Activated T-cell treated with anti-CD3 and anti-CD28 coated beads, Interleukin-2, amount 50 U/mL, for 48 hours (primary cell): ENCODE measurements at regions not wholly inside any gene's neighbourhood (a gene's known extent, or its start where the extent isn't known, plus 50 kb on each side); places are given as distances from the start of the nearest gene placed in this dataset.
"Not testable (repeated sequence)": the region's sequence is repeated elsewhere in the genome, so short reads cannot be mapped to it uniquely, and the experiment has no call there.

Experiments used
- DNase-seq, 2 experiments: peaks; one replicate each; pipeline ENCODE4 v3.0.0-alpha.2; 2020

DNA sequence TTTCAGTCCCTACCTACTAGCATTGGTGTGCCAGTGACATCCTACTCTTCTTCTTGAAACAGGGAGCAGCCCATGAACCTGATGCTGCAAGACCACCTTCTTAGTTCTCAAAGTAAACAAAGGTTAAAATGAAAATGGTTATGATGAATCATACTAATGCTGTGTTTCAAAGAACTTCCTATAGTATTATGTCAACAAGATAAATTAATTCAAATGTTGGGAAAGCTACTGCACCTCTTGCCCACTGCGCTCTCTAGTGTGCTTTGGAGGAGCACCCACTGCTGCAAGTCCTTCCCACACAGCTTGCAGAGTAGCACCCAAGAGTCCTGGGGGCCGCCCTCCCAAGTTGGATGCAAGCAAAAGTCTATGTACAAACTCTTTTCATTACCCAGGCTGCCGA is 81.1 kb downstream of the CD200R1L start:
- no peak for DNase-seq

DNA sequence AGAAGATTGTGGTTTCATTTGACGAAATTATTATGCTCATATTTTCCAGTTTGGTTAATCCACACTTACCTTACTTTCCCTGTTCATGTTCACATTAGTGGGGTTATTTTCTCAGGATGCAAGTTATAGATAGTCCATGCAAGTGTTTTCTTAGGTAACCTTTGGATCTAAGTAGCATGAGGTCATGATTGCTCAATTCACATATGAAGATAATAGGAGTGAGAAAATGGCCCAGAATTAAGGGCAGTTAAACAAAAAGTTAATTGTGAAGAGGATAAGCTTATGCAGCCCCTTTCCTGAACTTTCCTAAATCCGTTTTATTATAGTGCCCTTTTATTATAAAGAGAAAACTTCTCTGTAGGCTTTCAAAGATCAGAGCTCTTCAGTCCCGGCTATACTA is 83.4 kb downstream of the CD200R1L start:
- DNase-seq: no peak

- no peak for DNase-seq
These were observed 85.5 kb downstream of the CD200R1L start for GRCh38 chr3:112761062-112761638.

- no peak for DNase-seq
These were observed 87.0 kb downstream of the CD200R1L start for GRCh38 chr3:112759681-112760080.

DNA sequence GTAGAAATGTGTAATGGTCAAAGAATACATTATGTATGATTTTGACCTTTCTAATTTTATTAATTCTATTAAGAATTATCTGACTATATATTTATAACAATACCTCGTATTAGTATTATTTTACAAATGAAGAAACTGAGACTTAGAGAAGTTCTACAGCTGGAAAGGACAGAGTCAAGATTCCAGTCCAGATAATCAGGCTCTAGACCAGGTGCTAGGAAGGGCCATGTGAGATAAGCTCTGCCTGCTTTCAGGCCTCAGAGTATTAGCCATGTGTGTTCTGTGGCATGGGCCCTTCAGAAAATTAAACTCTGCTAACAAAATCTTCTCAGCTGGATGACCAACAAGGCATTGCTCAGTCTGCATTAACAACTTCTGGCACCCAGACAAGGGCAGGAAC is 87.5 kb downstream of the CD200R1L start:
- DNase-seq: no peak

DNA sequence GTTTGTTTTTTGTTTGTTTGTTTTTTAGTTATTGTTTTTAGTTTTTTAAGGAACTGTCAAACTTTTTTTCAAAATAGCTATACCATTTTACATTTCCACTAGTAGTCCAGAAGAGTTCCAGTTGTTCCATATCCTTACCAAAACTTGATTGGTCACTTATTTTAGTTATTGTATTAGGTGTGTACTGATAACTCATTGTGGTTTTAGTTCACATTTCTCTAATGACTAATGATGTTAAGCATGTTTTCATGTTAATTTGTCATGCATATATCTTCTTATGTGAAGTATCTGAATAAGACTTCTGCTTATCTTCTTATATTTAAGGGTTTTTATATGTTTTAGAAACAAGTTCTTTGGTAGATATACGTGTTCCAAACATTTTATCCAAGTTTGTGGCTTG is 89.5 kb downstream of the CD200R1L start:
- no peak for DNase-seq

GRCh38 chr3:112755845-112756613 is 90.6 kb downstream of the CD200R1L start:
- no peak for DNase-seq

- DNase-seq: not testable (repeated sequence)
These were observed 91.6 kb downstream of the CD200R1L start for GRCh38 chr3:112755046-112755445.

DNA sequence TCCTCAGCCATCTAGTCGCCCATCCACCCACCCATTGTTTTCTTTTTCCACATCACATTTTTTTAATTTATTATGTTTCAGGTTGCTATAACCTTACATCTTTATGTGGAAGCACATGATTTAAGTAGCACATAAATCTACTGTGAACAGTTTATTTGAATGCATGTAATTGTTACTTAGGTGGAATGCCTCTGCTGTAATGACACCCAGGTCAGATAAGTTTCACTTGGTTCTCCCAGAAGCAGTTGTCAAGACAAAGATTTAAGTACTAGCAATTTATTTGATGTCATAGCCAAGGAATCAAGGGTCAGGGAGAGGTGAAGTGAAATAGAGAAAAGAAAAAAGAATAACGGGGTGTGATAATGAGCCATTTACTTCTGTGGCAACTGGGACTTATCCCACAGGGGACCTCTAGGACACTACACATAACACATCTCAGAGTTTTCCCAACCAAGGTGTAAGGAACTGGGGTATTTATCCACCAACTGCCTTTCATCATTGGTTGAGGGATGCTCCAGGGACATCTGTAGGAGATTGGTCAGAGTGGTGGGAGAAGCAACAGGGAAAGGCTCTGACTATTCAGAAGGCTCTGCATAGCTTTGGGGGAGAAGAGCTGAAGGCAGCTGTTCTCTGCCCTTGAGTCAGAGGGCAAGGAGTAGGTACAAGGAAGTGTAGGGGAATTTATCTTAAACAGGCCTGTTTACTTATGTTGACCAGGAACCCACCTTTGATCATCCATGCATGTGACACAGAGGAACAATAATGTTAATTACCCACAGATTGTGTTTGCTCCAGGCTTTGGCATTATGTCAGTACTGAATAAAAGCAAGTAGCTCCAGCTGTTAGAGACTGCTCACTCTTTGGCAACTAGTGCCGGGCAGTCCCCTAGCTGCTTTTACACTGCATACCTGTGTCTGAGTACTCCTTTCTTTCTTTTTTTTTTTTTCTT is 94.8 kb downstream of the CD200R1L start:
- no peak for DNase-seq

- no peak for DNase-seq
These were observed 95.6 kb downstream of the CD200R1L start for GRCh38 chr3:112751061-112751460.

DNA sequence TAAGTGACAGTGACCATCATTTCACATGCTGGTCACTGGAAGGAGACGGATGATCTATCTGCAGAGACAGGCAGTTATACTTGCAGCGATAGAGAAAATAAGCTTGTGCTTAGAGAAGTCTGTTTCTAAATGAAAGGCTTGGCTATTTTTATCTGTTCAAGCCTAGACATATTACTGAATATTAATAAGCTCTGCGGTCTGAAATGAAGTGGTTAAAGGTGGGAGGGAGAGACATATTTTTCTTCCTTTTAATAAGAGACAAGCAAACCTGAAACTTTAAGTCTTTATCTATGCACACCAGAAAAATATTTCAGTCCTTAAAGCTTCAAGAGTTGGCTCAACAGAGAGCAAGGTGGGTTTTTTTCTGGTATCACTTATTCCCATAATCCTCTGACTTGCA is 99.0 kb downstream of the CD200R1L start:
- DNase-seq: no peak

DNA sequence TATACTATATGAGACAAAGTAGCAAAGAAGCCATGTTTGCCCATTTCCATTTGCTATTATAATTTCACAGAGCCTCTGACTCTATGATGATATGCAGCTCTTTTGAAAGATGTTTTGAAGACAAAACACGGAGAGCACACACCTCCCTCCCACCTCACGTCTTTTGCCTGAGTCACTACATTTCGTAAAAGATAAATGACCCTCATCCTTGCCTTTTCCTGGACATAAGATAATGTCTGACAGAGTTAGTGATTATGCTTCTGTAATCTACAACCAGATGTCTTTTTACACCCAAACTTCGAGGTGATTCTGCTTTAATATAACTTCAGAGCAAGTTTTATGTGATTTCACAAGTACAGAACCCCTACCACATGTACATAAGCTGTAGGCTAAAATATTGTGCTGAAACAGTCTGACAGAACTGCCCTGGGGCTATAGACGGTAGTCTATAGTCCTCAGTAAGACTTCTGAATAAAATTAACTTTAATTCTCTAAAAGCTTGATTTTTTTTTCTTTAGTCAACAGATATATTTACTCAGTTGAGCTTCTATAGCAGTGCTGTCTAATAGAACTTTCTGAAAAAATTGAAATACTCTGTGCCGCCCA is 99.9 kb downstream of the CD200R1L start:
- DNase-seq: no peak

GRCh38 chr3:112745567-112746248 is 101.0 kb downstream of the CD200R1L start:
- DNase-seq: no peak

GRCh38 chr3:112744825-112745566 is 101.7 kb downstream of the CD200R1L start:
- DNase-seq: no peak

GRCh38 chr3:112744106-112744505 is 102.6 kb downstream of the CD200R1L start:
- DNase-seq: no peak

DNA sequence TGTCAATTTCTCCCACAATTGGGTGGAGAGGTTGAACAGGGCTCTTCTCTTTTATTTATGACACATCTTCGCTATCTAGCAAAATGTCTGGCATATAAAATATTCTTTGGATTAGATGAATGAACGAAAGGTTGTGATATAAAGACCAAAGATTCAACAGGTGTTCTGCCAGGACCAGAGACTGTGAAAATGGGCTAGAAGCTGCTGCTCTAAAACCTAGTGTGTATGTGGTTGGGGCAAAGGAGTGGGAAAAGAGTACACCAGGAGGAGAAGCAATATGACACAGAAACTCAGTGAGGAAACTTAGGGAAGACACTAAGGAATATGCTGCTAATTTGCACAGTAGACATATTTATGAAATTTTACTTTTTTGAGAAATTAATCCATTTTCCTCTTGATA is 102.0 kb upstream of the CCDC80 start:
- DNase-seq: no peak

GRCh38 chr3:112741983-112742382 is 101.0 kb upstream of the CCDC80 start:
- DNase-seq: no peak

GRCh38 chr3:112740835-112741234 is 99.9 kb upstream of the CCDC80 start:
- no peak for DNase-seq

DNA sequence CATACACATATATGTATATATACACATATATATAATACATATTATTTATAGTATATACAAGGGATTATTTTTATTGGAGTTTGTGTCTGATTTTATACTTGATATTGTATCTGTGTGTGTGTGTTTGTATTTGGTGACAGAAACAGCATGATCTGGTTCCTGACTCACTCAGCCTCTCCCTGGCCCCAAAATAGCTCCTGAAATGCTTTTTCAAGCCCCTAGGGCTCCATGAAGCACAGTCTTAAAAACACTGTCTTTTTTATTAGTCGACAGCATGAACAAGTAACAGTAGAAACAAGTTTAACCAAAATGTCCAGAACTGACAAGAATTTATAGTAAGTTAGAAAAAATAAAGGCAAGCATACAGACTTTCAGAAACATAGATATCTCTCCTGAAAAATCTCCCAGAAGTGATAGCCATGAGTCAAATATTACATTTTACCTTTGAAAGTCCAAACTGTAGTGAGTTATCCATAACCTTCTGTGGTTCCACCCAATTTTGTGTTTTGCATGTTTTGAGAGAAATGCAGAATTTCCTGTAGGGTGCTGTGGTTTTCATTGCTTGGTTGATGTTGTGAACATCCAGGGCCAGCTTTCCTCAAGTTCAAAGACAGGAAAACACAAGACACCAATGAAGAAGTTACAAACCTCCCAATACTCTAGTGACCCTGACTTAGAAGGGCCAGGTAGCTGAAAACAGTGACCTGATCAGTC is 98.5 kb upstream of the CCDC80 start:
- no peak for DNase-seq

DNA sequence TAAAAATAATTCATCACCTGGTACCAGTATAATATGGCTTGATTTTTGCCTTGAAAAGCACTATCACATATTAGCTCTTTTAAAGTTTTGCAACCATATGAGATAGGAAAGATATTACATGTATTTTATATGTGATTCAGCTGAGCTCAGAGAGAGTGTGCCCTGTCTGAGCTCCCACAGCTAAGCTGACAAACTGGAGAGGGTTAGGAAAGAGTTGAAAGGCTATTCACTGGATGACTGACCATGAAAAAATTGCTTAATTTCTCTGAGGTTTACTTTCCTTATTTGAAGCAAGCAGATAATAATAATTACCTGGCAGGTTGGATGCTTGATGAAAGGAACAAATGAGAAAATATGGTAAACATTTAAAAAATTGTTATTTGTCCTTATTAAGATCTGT is 97.4 kb upstream of the CCDC80 start:
- no peak for DNase-seq
